DMS153 treated with DMSO at 0.1 percent for 48 hours (cell line): ENCODE measurements at regions not wholly inside any gene's neighbourhood (a gene's known extent, or its start where the extent isn't known, plus 50 kb on each side); places are given as distances from the start of the nearest gene placed in this dataset.

Source experiments
- DNase-seq: peaks from one replicate; lab custom pipeline; 2025; ENCODE audit not compliant: unreplicated experiment; lab: John Stamatoyannopoulos, UW

GRCh38 chr15:69529961-69530633 is 77.5 kb downstream of the RPLP1 start:
- DNase-seq: no peak

GRCh38 chr15:69530991-69531664 is 78.5 kb downstream of the RPLP1 start:
- no peak for DNase-seq

- DNase-seq: no peak
These were observed 79.0 kb downstream of the RPLP1 start for GRCh38 chr15:69531665-69532027.

GRCh38 chr15:69532066-69532465 is 79.4 kb downstream of the RPLP1 start:
- no peak for DNase-seq

GRCh38 chr15:69532856-69533255 is 80.2 kb downstream of the RPLP1 start:
- DNase-seq: no peak

- DNase-seq: no peak
These were observed 80.9 kb downstream of the RPLP1 start for GRCh38 chr15:69533522-69533921.

GRCh38 chr15:69535101-69535638 is 82.6 kb downstream of the RPLP1 start:
- DNase-seq: no peak

- no peak for DNase-seq
These were observed 83.4 kb downstream of the RPLP1 start for GRCh38 chr15:69535998-69536397.

- DNase-seq: no peak
These were observed 84.3 kb downstream of the RPLP1 start for GRCh38 chr15:69536726-69537512.

- no peak for DNase-seq
These were observed 85.3 kb downstream of the RPLP1 start for GRCh38 chr15:69537901-69538300.

GRCh38 chr15:69538379-69538778 is 85.8 kb downstream of the RPLP1 start:
- DNase-seq: no peak

- no peak for DNase-seq
These were observed 86.7 kb downstream of the RPLP1 start for GRCh38 chr15:69539345-69539744.

GRCh38 chr15:69540622-69541021 is 88.0 kb downstream of the RPLP1 start:
- no peak for DNase-seq

GRCh38 chr15:69542028-69542427 is 89.4 kb downstream of the RPLP1 start:
- no peak for DNase-seq

GRCh38 chr15:69543681-69544364 is 91.2 kb downstream of the RPLP1 start:
- DNase-seq: no peak

- no peak for DNase-seq
These were observed 91.9 kb downstream of the RPLP1 start for GRCh38 chr15:69544365-69545113.

- no peak for DNase-seq
These were observed 93.6 kb downstream of the RPLP1 start for GRCh38 chr15:69546182-69546581.

GRCh38 chr15:69548395-69549180 is 96.0 kb downstream of the RPLP1 start:
- DNase-seq: no peak

GRCh38 chr15:69551391-69552056 is 98.9 kb downstream of the RPLP1 start:
- DNase-seq: no peak
